Neuronal stem cell (in vitro differentiated cells): ENCODE measurements at regions not wholly inside any gene's neighbourhood (a gene's known extent, or its start where the extent isn't known, plus 50 kb on each side); places are given as distances from the start of the nearest gene placed in this dataset.

ENCODE experiments used
- DNase-seq: peaks from one replicate; pipeline ENCODE4 v3.0.0-alpha.2; 2013; ENCODE audit warnings: low spot score
- H2AFZ ChIP-seq: one replicate; pipeline ENCODE4 v1.6.1; 2013; ENCODE audit warnings: mild to moderate bottlenecking, low read length, inconsistent platforms
- H2AK5ac ChIP-seq: 2 replicates; pipeline ENCODE4 v1.6.1; 2013; ENCODE audit warnings: low read depth, mild to moderate bottlenecking, inconsistent platforms, low read length, moderate library complexity, mixed read lengths
- H2BK120ac ChIP-seq: 2 replicates; pipeline ENCODE4 v1.6.1; 2013; ENCODE audit warnings: low read depth, mild to moderate bottlenecking, inconsistent platforms, low read length, moderate library complexity, mixed read lengths
- H2BK12ac ChIP-seq: one replicate; pipeline ENCODE4 v1.6.1; 2013; ENCODE audit warnings: low read length, inconsistent platforms
- H2BK15ac ChIP-seq: 2 replicates; pipeline ENCODE4 v1.6.1; 2013; ENCODE audit warnings: mild to moderate bottlenecking, low read length, inconsistent platforms, mixed read lengths
- H2BK5ac ChIP-seq: one replicate; pipeline ENCODE4 v1.6.1; 2013; ENCODE audit warnings: inconsistent platforms, mild to moderate bottlenecking, low read length, moderate library complexity
- H3K14ac ChIP-seq: one replicate; pipeline ENCODE4 v1.6.1; 2013; ENCODE audit warnings: low read length, inconsistent platforms
- H3K18ac ChIP-seq: 2 replicates; pipeline ENCODE4 v1.6.1; 2013; ENCODE audit warnings: low read length, inconsistent platforms
- H3K23ac ChIP-seq: 2 replicates; pipeline ENCODE4 v1.6.1; 2013; ENCODE audit warnings: low read depth, mild to moderate bottlenecking, mixed read lengths, low read length, inconsistent platforms; ENCODE audit not compliant: poor library complexity
- H3K27ac ChIP-seq: replicated peaks from 3 replicates; pipeline ENCODE4 v1.5.1; 2013; ENCODE audit warnings: low read length, inconsistent platforms
- H3K27me3 ChIP-seq, 3 experiments: 2 replicates each; pipeline ENCODE4 v1.6.1; 2013; ENCODE audit warnings: low read length in 3 of 3, mild to moderate bottlenecking in 2 of 3, inconsistent platforms in 1 of 3, low read depth in 1 of 3, mixed read lengths in 1 of 3, moderate library complexity in 1 of 3; ENCODE audit not compliant: control insufficient read depth in 3 of 3, insufficient read depth in 3 of 3
- H3K36me3 ChIP-seq, 2 donors: replicated peaks in 1 of 2; 2 replicates each; pipeline ENCODE4 v1.6.1; 2013; ENCODE audit warnings: low read length in 2 of 2; ENCODE audit not compliant: control insufficient read depth in 2 of 2, insufficient read depth in 2 of 2
- H3K4ac ChIP-seq: 2 replicates; pipeline ENCODE4 v1.6.1; 2013; ENCODE audit warnings: inconsistent platforms, mild to moderate bottlenecking, low read length, moderate library complexity
- H3K4me1 ChIP-seq, 2 donors: 1 replicate in 1 of 2; 2 replicates in 1 of 2; pipeline ENCODE4 v1.6.1; 2013; ENCODE audit warnings: low read length in 2 of 2, low read depth in 1 of 2; ENCODE audit not compliant: control insufficient read depth in 2 of 2, insufficient read depth in 1 of 2
- H3K4me2 ChIP-seq: one replicate; pipeline ENCODE4 v1.6.1; 2013; ENCODE audit warnings: mild to moderate bottlenecking, low read length, inconsistent platforms; ENCODE audit not compliant: insufficient read depth, poor library complexity, severe bottlenecking
- H3K4me3 ChIP-seq, 2 donors: 2 replicates each; pipeline ENCODE4 v1.5.1; 2013; ENCODE audit warnings: low read length in 2 of 2, mild to moderate bottlenecking in 2 of 2, inconsistent platforms in 1 of 2, moderate library complexity in 1 of 2
- H3K79me1 ChIP-seq: one replicate; pipeline ENCODE4 v1.6.1; 2013; ENCODE audit warnings: low read depth, mild to moderate bottlenecking, inconsistent platforms, low read length, moderate library complexity
- H3K9ac ChIP-seq: one replicate; pipeline ENCODE4 v1.6.1; 2013; ENCODE audit warnings: mild to moderate bottlenecking, low read depth, low read length, inconsistent platforms; ENCODE audit not compliant: poor library complexity
- H3K9me3 ChIP-seq, 2 donors: replicated peaks in 1 of 2; 2 replicates each; pipeline versions ENCODE3 to v1.6.1; 2013; ENCODE audit warnings: low read length in 2 of 2, mild to moderate bottlenecking in 2 of 2, inconsistent platforms in 1 of 2, low read depth in 1 of 2, mixed read lengths in 1 of 2, moderate library complexity in 1 of 2; ENCODE audit not compliant: control insufficient read depth in 2 of 2, insufficient read depth in 1 of 2
- H4K8ac ChIP-seq: one replicate; pipeline ENCODE4 v1.6.1; 2013; ENCODE audit warnings: low read depth, mild to moderate bottlenecking, inconsistent platforms, low read length, moderate library complexity
- H4K91ac ChIP-seq: one replicate; pipeline ENCODE4 v1.6.1; 2013; ENCODE audit warnings: low read length, low read depth, mild to moderate bottlenecking, inconsistent platforms; ENCODE audit not compliant: poor library complexity
- WGBS, 2 donors: extraction: QIAGEN DNeasy Blood & Tissue Kit; methylation state at CpG; one replicate each; pipeline ENCODE4 v1.1.7; 2013; ENCODE audit warnings: missing lambda C conversion rate in 2 of 2, mixed read lengths in 1 of 2; ENCODE audit not compliant: insufficient read length in 2 of 2, insufficient replicate concordance in 1 of 2; ENCODE audit errors: extremely low coverage in 2 of 2; 5-methylcytosine and 5-hydroxymethylcytosine counted together

GRCh38 chr11:106187860-106188456 is 110.5 kb downstream of the AASDHPPT start:
- H3K4me3 ChIP-seq, result no peak overlapping the region
- no peak overlapping the region for H3K27ac ChIP-seq
- no peak overlapping the region for H4K8ac ChIP-seq
- H3K9me3 ChIP-seq, result peaks cover 0 to 5% of the 10 kb centered on the region in 2 donors
- H2AK5ac ChIP-seq, result no peak overlapping the region
- no peak overlapping the region for H2BK12ac ChIP-seq
- no peak overlapping the region for H3K9ac ChIP-seq
- H2BK120ac ChIP-seq, result no peak overlapping the region
- H3K36me3 ChIP-seq, result no peaks in the 10 kb centered on the region
- H3K14ac ChIP-seq, result no peak overlapping the region
- no peak overlapping the region for H3K4ac ChIP-seq
- no peak overlapping the region for H3K23ac ChIP-seq
- no peak for DNase-seq
- H3K4me1 ChIP-seq, result no peaks in the 10 kb centered on the region
- H2BK15ac ChIP-seq, result no peak overlapping the region
- no peak overlapping the region for H3K4me2 ChIP-seq
- H3K79me1 ChIP-seq, result no peaks in the 10 kb centered on the region
- H2AFZ ChIP-seq, result no peak overlapping the region
- H3K18ac ChIP-seq, result no peak overlapping the region
- no peak overlapping the region for H4K91ac ChIP-seq
- 100% methylated on average over 1 of the region's 2 CpGs; no CpG with 5 or more reads in 1 of the 2 donors for WGBS, 2 donors
- H2BK5ac ChIP-seq, result no peak overlapping the region
- no peaks in the 10 kb centered on the region for H3K27me3 ChIP-seq

DNA sequence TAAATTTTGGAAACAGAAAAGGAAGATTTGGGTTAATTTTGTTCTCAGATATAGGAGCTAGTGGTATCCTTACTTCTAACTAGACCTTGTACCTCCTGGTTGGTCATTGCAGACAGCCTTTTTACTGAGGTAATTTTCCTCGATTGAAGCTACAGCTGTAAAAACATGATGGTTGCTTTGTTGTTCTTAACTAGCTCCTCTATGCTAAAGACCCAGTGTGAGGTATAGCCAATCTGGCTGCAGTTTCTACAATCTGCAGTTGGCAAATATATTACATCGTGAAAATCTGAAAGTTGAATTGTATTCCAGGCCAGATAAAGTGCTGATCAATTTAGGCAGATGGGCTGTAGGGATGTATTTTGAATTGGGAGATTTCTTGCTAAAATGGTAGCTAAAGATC is 116.5 kb downstream of the AASDHPPT start:
- Histone ChIP-seq H3K27me3 (no peaks in the 10 kb centered on the region), H3K23ac (no peak overlapping the region), H3K14ac (no peak overlapping the region), H2AFZ (no peak overlapping the region), H3K9ac (no peak overlapping the region), H4K8ac (no peak overlapping the region), H2BK120ac (no peak overlapping the region), H2BK5ac (no peak overlapping the region), H2BK15ac (no peak overlapping the region), H2AK5ac (no peak overlapping the region), H3K4me2 (no peak overlapping the region), H2BK12ac (no peak overlapping the region), H4K91ac (no peak overlapping the region), H3K79me1 (no peaks in the 10 kb centered on the region), H3K36me3 (no peaks in the 10 kb centered on the region), H3K18ac (no peak overlapping the region), H3K9me3 (no peaks in the 10 kb centered on the region), H3K4me3 (no peak overlapping the region), H3K4ac (no peak overlapping the region), H3K27ac (no peak overlapping the region), H3K4me1 (no peaks in the 10 kb centered on the region)
- no CpG with 5 or more reads among the region's 2 CpGs for WGBS, 2 donors
- DNase-seq, result no peak

GRCh38 chr11:106197438-106197837 is 120.0 kb downstream of the AASDHPPT start:
- Histone ChIP-seq H3K23ac (no peak overlapping the region), H2BK120ac (no peak overlapping the region), H3K27me3 (no peaks in the 10 kb centered on the region), H3K79me1 (no peaks in the 10 kb centered on the region), H2AK5ac (no peak overlapping the region), H3K18ac (no peak overlapping the region), H3K14ac (no peak overlapping the region), H2BK5ac (no peak overlapping the region), H3K4me3 (no peak overlapping the region), H2BK15ac (no peak overlapping the region), H3K36me3 (no peaks in the 10 kb centered on the region), H4K8ac (no peak overlapping the region), H3K27ac (no peak overlapping the region), H3K4ac (no peak overlapping the region), H3K4me1 (no peaks in the 10 kb centered on the region), H3K4me2 (no peak overlapping the region), H2BK12ac (no peak overlapping the region), H3K9ac (no peak overlapping the region), H4K91ac (no peak overlapping the region), H3K9me3 (no peaks in the 10 kb centered on the region), H2AFZ (no peak overlapping the region)
- no peak for DNase-seq

GRCh38 chr11:106202935-106203620 is 125.6 kb downstream of the AASDHPPT start:
- Histone ChIP-seq H3K4me1 (no peaks in the 10 kb centered on the region), H4K91ac (no peak overlapping the region), H3K4ac (no peak overlapping the region), H2BK120ac (no peak overlapping the region), H3K27me3 (no peaks in the 10 kb centered on the region), H3K23ac (no peak overlapping the region), H3K9ac (no peak overlapping the region), H2BK15ac (no peak overlapping the region), H3K9me3 (no peaks in the 10 kb centered on the region), H3K4me2 (no peak overlapping the region), H3K27ac (no peak overlapping the region), H3K4me3 (no peak overlapping the region), H3K14ac (no peak overlapping the region), H2AK5ac (no peak overlapping the region), H3K18ac (no peak overlapping the region), H2BK12ac (no peak overlapping the region), H4K8ac (no peak overlapping the region), H2BK5ac (no peak overlapping the region), H2AFZ (no peak overlapping the region), H3K79me1 (no peaks in the 10 kb centered on the region), H3K36me3 (no peaks in the 10 kb centered on the region)
- WGBS, 2 donors, result no CpG with 5 or more reads among the region's 1 CpG
- DNase-seq, result no peak
